Prostate gland (tissue), 2 donors: ENCODE measurements at regions not wholly inside any gene's neighbourhood (a gene's known extent, or its start where the extent isn't known, plus 50 kb on each side); places are given as distances from the start of the nearest gene placed in this dataset.

Source experiments
- POLR2A ChIP-seq: fragments of 450-650 bp; IDR thresholded peaks from one replicate; pipeline ENCODE4 v1.6.1; 2016; ENCODE audit warnings: antibody characterized with exemption, mild to moderate bottlenecking
- POLR2AphosphoS5 ChIP-seq: sonication (generic); formaldehyde crosslinking; IDR thresholded peaks from one replicate; pipeline ENCODE4 v1.6.1; 2017; ENCODE audit warnings: antibody characterized with exemption
- TF ChIP-seq, protein P1 (sequence below), 4 experiments: fragments of 200-600 bp in 2 of 4; fragments of 450-650 bp in 2 of 4; sonication (generic) in 2 of 4; IDR thresholded peaks; 1 replicate in 3 of 4; 2 replicates in 1 of 4; pipeline ENCODE4 v1.5.1; 2016 to 2019; ENCODE audit warnings: antibody characterized with exemption in 4 of 4, mild to moderate bottlenecking in 2 of 4, moderate library complexity in 2 of 4

GRCh38 chr4:164509951-164510350, 244.0 kb upstream of the SMIM31 start:
- TF ChIP-seq, protein P1, sequence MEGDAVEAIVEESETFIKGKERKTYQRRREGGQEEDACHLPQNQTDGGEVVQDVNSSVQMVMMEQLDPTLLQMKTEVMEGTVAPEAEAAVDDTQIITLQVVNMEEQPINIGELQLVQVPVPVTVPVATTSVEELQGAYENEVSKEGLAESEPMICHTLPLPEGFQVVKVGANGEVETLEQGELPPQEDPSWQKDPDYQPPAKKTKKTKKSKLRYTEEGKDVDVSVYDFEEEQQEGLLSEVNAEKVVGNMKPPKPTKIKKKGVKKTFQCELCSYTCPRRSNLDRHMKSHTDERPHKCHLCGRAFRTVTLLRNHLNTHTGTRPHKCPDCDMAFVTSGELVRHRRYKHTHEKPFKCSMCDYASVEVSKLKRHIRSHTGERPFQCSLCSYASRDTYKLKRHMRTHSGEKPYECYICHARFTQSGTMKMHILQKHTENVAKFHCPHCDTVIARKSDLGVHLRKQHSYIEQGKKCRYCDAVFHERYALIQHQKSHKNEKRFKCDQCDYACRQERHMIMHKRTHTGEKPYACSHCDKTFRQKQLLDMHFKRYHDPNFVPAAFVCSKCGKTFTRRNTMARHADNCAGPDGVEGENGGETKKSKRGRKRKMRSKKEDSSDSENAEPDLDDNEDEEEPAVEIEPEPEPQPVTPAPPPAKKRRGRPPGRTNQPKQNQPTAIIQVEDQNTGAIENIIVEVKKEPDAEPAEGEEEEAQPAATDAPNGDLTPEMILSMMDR (IDR thresholded peaks at IDR 0.05), result no peak
- TF ChIP-seq POLR2AphosphoS5 (no peak), POLR2A (no peak)
